GM19328 (cell line): ENCODE measurements at regions not wholly inside any gene's neighbourhood (a gene's known extent, or its start where the extent isn't known, plus 50 kb on each side); places are given as distances from the start of the nearest gene placed in this dataset.
"Not testable (repeated sequence)": the region's sequence is repeated elsewhere in the genome, so short reads cannot be mapped to it uniquely, and the experiment has no call there.

Experiments used
- ATAC-seq: cut with Tn5 transposase; IDR thresholded peaks from one replicate; pipeline ENCODE4 v1.9.1; 2021; ENCODE audit warnings: mild to moderate bottlenecking, moderate library complexity; ENCODE audit not compliant: unreplicated experiment

GRCh38 chr2:175432021-175432420 lies 250.5 kb upstream of the ATP5MC3 start:
- no peak for ATAC-seq

- ATAC-seq: no peak
These were observed 249.8 kb upstream of the ATP5MC3 start for GRCh38 chr2:175431101-175431946.

- ATAC-seq: no peak
These were observed 248.7 kb upstream of the ATP5MC3 start for GRCh38 chr2:175430236-175430635.

- ATAC-seq: no peak
These were observed 236.8 kb upstream of the ATP5MC3 start for GRCh38 chr2:175418224-175418835.

- ATAC-seq: no peak
These were observed 233.5 kb upstream of the ATP5MC3 start for GRCh38 chr2:175414882-175415487.

- no peak for ATAC-seq
These were observed 232.8 kb upstream of the ATP5MC3 start for GRCh38 chr2:175414191-175414881.

GRCh38 chr2:175410941-175411340 lies 229.4 kb upstream of the ATP5MC3 start:
- ATAC-seq: not testable (repeated sequence)

GRCh38 chr2:175404839-175405238 lies 223.3 kb upstream of the ATP5MC3 start:
- no peak for ATAC-seq

GRCh38 chr2:175403599-175404221 lies 222.2 kb upstream of the ATP5MC3 start:
- no peak for ATAC-seq

- ATAC-seq: no peak
These were observed 221.1 kb upstream of the ATP5MC3 start for GRCh38 chr2:175402571-175402970.

GRCh38 chr2:175401956-175402469 lies 220.5 kb upstream of the ATP5MC3 start:
- ATAC-seq: no peak

- no peak for ATAC-seq
These were observed 219.5 kb upstream of the ATP5MC3 start for GRCh38 chr2:175400975-175401374.

- ATAC-seq: no peak
These were observed 217.8 kb upstream of the ATP5MC3 start for GRCh38 chr2:175399326-175399725.

GRCh38 chr2:175398848-175399247 lies 217.3 kb upstream of the ATP5MC3 start:
- no peak for ATAC-seq

- ATAC-seq: no peak
These were observed 215.2 kb upstream of the ATP5MC3 start for GRCh38 chr2:175396696-175397095.

GRCh38 chr2:175393851-175394250 lies 212.3 kb upstream of the ATP5MC3 start:
- ATAC-seq: no peak

GRCh38 chr2:175383286-175383685 lies 201.8 kb upstream of the ATP5MC3 start:
- ATAC-seq: no peak

- ATAC-seq: no peak
These were observed 192.2 kb upstream of the ATP5MC3 start for GRCh38 chr2:175373729-175374128.

- no peak for ATAC-seq
These were observed 191.5 kb upstream of the ATP5MC3 start for GRCh38 chr2:175372704-175373701.
